K562 (cell line): ENCODE measurements at regions not wholly inside any gene's neighbourhood (a gene's known extent, or its start where the extent isn't known, plus 50 kb on each side); places are given as distances from the start of the nearest gene placed in this dataset.

Experiments used
- ATAC-seq: fragments of 200-7000 bp; cut with Tn5 transposase; 3 replicates; pipeline ENCODE4 v1.9.1; 2020; ENCODE audit warnings: moderate library complexity
- BruUV-seq: library from RNA; stranded (reverse); fragments of 400-500 nt; replicated peaks from 2 replicates; lab custom pipeline; 2021; lab: Mats Ljungman, UMichigan
- CTCF ChIA-PET: fragments of 300-600 bp; formaldehyde crosslinking; extraction: SDS; loops from one replicate; lab custom pipeline; 2021; ENCODE audit warnings: low intra/inter-chr PET ratio; lab: Yijun Ruan, JAX
- POLR2A ChIA-PET: fragments of 300-600, 350-650 bp; sonication (Branson Sonifier 250); formaldehyde crosslinking; extraction: SDS; loops from one replicate; lab custom pipeline; 2021; ENCODE audit warnings: antibody characterized with exemption, inconsistent platforms; lab: Yijun Ruan, JAX
- DNase-seq, 4 experiments: peaks; one replicate each; pipeline versions ENCODE4 v3.0.0 to v3.0.0-alpha.2; 2011 to 2018; ENCODE audit warnings: low spot score in 3 of 4, mixed read lengths in 3 of 4; ENCODE audit errors: extremely low read depth in 1 of 4
- FAIRE-seq: peaks from 2 replicates; lab custom pipeline; 2011; peaks lifted over from hg19 to GRCh38; lab: Jason Lieb, UNC
- H2AFZ ChIP-seq: 2 replicates; pipeline ENCODE4 v1.6.0; 2011; ENCODE audit warnings: low read depth, low read length, control low read depth, inconsistent platforms
- H3K27ac ChIP-seq: fragments of 200-600 bp; 3 replicates; pipeline ENCODE4 v1.8.0; 2011; ENCODE audit warnings: low read depth, mild to moderate bottlenecking, control low read depth, inconsistent platforms, low read length, moderate library complexity, mixed read lengths; ENCODE audit errors: extremely low read depth
- H3K27me3 ChIP-seq, 2 experiments: fragments of 300-600 bp in 1 of 2; 2 replicates in 1 of 2; 3 replicates in 1 of 2; pipeline versions ENCODE4 v1.6.0 to v1.8.0; 2011; ENCODE audit warnings: inconsistent platforms in 2 of 2, low read length in 2 of 2, mild to moderate bottlenecking in 1 of 2, mixed read lengths in 1 of 2, moderate library complexity in 1 of 2; ENCODE audit not compliant: control insufficient read depth in 2 of 2, insufficient read depth in 2 of 2
- H3K36me3 ChIP-seq: fragments of 300-600 bp; 3 replicates; pipeline ENCODE4 v1.8.0; 2011; ENCODE audit warnings: mild to moderate bottlenecking, low read length, inconsistent platforms; ENCODE audit not compliant: control insufficient read depth, insufficient read depth
- H3K4me1 ChIP-seq, 2 experiments: fragments of 200-600 bp in 1 of 2; replicated peaks in 1 of 2; 2 replicates in 1 of 2; 3 replicates in 1 of 2; pipeline versions ENCODE4 v1.5.1 to v1.8.0; 2011; ENCODE audit warnings: inconsistent platforms in 2 of 2, low read length in 2 of 2, mild to moderate bottlenecking in 1 of 2, mixed read lengths in 1 of 2, moderate library complexity in 1 of 2; ENCODE audit not compliant: control insufficient read depth in 2 of 2, insufficient read depth in 2 of 2
- H3K4me2 ChIP-seq: 2 replicates; pipeline ENCODE4 v1.6.1; 2011; ENCODE audit warnings: low read length, control low read depth, inconsistent platforms, mixed read lengths; ENCODE audit not compliant: insufficient read depth
- H3K4me3 ChIP-seq: fragments of 200-600 bp; sonication (generic), shearing (Covaris generic); 2 replicates; pipeline ENCODE4 v1.5.1; 2016; ENCODE audit warnings: control low read depth, inconsistent platforms
- H3K79me2 ChIP-seq: fragments of 200-600 bp; 3 replicates; pipeline ENCODE4 v1.8.0; 2011; ENCODE audit warnings: low read length, inconsistent platforms; ENCODE audit not compliant: control insufficient read depth, insufficient read depth
- H3K9ac ChIP-seq, 2 experiments: 2 replicates each; pipeline versions ENCODE4 v1.6.0 to v1.6.1; 2011; ENCODE audit warnings: low read depth in 2 of 2, low read length in 2 of 2, control low read depth in 1 of 2, inconsistent platforms in 1 of 2, mild to moderate bottlenecking in 1 of 2, mixed read lengths in 1 of 2; ENCODE audit not compliant: insufficient read depth in 1 of 2
- H3K9me1 ChIP-seq: one replicate; pipeline ENCODE4 v1.6.0; 2011; ENCODE audit warnings: inconsistent platforms, mild to moderate bottlenecking, low read length, moderate library complexity; ENCODE audit not compliant: control insufficient read depth, insufficient read depth
- H3K9me3 ChIP-seq: replicated peaks from 2 replicates; pipeline ENCODE4 v1.5.1; 2011; ENCODE audit warnings: low read depth, low read length, inconsistent platforms; ENCODE audit not compliant: control insufficient read depth, insufficient read depth
- H4K20me1 ChIP-seq: replicated peaks from 2 replicates; pipeline ENCODE4 v1.6.1; 2011; ENCODE audit warnings: low read length, inconsistent platforms, mixed read lengths; ENCODE audit not compliant: control insufficient read depth, insufficient read depth
- CBFA2T3 ChIP-seq: fragments of 450-650 bp; IDR thresholded peaks from 2 replicates; pipeline ENCODE4 v1.6.1; 2017
- EWSR1 ChIP-seq: fragments of 450-650 bp; IDR thresholded peaks from 2 replicates; pipeline ENCODE4 v1.6.1; 2018; ENCODE audit warnings: borderline replicate concordance, mild to moderate bottlenecking, low read depth, moderate library complexity; ENCODE audit not compliant: partially characterized antibody
- HLTF ChIP-seq: fragments of 450-650 bp; IDR thresholded peaks from 2 replicates; pipeline ENCODE4 v1.6.1; 2016
- MCM7 ChIP-seq, 2 experiments: fragments of 450-650 bp; IDR thresholded peaks; 2 replicates each; pipeline ENCODE4 v1.6.1; 2016 to 2018
- ZNF134 ChIP-seq: fragments of 250-450 bp; sonication (Bioruptor Pico); conservative IDR thresholded peaks from 2 replicates; pipeline ENCODE4 v1.4.0; 2020
- WGBS: fragments of 100-300 bp; shearing (Covaris generic); methylation state at CpG from one replicate; pipeline ENCODE4 v1.1.6; 2016; ENCODE audit warnings: low coverage, mixed read lengths; ENCODE audit not compliant: insufficient coverage; ENCODE audit errors: missing lambda C conversion rate; 5-methylcytosine and 5-hydroxymethylcytosine counted together
- in situ Hi-C: fragments of 300-500 bp; cut with MboI; formaldehyde crosslinking; loops from 4 replicates; pipeline ENCODE4 v1.15.0; 2018; ENCODE audit warnings: inconsistent platforms, mixed read lengths
- intact Hi-C: fragments of 100-400 bp; cut with micrococcal nuclease; formaldehyde crosslinking; loops from 2 replicates; pipeline ENCODE4 v1.14.2; 2022
- TF ChIP-seq, protein P1 (sequence below): fragments of 450-650 bp; formaldehyde crosslinking; IDR thresholded peaks from 2 replicates; pipeline ENCODE4 v1.4.0; 2022; ENCODE audit warnings: missing genetic modification characterization
- TF ChIP-seq, protein P2 (sequence below): fragments of 450-650 bp; IDR thresholded peaks from 2 replicates; pipeline ENCODE4 v1.6.1; 2018; ENCODE audit warnings: mild to moderate bottlenecking, low read depth; ENCODE audit not compliant: partially characterized antibody

DNA sequence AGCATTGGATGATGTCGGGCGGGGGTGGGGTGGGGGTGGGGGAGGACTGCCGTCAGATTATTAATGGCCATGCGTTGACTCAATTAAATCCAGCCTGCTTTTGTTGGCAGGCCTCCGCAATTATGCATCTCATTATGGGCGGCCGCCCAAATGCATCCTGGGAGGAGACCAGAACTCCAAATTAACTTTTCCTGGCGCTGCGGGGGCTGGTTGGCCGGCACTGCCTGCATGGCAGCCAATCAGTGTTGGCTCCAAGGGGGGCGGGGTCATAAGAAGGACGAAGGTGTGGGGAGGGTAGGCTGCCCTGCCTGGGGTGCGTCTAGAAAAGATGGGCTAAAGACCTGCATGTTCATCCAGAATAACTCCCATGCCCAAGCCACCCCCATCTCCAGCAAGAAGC lies 83.9 kb upstream of the PAX2 start:
- Histone ChIP-seq H3K9ac (no peak overlapping the region), H3K27ac (no peak overlapping the region), H3K4me2 (no peak overlapping the region), H2AFZ (no peak overlapping the region), H3K4me3 (no peak overlapping the region), H4K20me1 (no peaks in the 10 kb centered on the region; the same call in 1 of the 2 replicates), H3K9me3 (no peaks in the 10 kb centered on the region), H3K27me3 (peaks cover 0 to 27% of the 10 kb centered on the region in 2 experiments; a peak in 2 of 5 replicates), H3K9me1 (no peaks in the 10 kb centered on the region), H3K79me2 (no peaks in the 10 kb centered on the region), H3K4me1 (peaks cover 0 to 7% of the 10 kb centered on the region in 2 experiments; a peak in 2 of 5 replicates), H3K36me3 (no peaks in the 10 kb centered on the region)
- POLR2A ChIA-PET, result no interaction called here
- TF ChIP-seq, protein P1, sequence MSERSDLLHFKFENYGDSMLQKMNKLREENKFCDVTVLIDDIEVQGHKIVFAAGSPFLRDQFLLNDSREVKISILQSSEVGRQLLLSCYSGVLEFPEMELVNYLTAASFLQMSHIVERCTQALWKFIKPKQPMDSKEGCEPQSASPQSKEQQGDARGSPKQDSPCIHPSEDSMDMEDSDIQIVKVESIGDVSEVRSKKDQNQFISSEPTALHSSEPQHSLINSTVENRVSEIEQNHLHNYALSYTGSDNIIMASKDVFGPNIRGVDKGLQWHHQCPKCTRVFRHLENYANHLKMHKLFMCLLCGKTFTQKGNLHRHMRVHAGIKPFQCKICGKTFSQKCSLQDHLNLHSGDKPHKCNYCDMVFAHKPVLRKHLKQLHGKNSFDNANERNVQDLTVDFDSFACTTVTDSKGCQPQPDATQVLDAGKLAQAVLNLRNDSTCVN (CRISPR knock-in tag), result no peak
- no peak for TF ChIP-seq EWSR1
- TF ChIP-seq MCM7 (IDR thresholded peaks at IDR 0.05), result no peak
- no peak for TF ChIP-seq CBFA2T3
- TF ChIP-seq ZNF134 (CRISPR knock-in tag), result no peak
- TF ChIP-seq, protein P2, sequence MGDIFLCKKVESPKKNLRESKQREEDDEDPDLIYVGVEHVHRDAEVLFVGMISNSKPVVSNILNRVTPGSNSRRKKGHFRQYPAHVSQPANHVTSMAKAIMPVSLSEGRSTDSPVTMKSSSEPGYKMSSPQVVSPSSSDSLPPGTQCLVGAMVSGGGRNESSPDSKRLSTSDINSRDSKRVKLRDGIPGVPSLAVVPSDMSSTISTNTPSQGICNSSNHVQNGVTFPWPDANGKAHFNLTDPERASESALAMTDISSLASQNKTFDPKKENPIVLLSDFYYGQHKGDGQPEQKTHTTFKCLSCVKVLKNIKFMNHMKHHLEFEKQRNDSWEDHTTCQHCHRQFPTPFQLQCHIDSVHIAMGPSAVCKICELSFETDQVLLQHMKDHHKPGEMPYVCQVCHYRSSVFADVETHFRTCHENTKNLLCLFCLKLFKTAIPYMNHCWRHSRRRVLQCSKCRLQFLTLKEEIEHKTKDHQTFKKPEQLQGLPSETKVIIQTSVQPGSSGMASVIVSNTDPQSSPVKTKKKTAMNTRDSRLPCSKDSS, result no peak
- TF ChIP-seq HLTF, result no peak
- ATAC-seq, result no peak
- 17% methylated on average over 6 of the region's 13 CpGs for WGBS
- no peak for FAIRE-seq
- intact Hi-C loops, result no loop called here
- no peak for DNase-seq
- in situ Hi-C loops, result no loop called here
- BruUV-seq, result no TSS peak
- CTCF ChIA-PET, result no interaction called here
